SU-DHL-6 (cell line): ENCODE measurements at regions not wholly inside any gene's neighbourhood (a gene's known extent, or its start where the extent isn't known, plus 50 kb on each side); places are given as distances from the start of the nearest gene placed in this dataset.
"Not testable (repeated sequence)": the region's sequence is repeated elsewhere in the genome, so short reads cannot be mapped to it uniquely, and the experiment has no call there.

ENCODE experiments used
- H2AFZ ChIP-seq: fragments of 200-600 bp; sonication (generic); 2 replicates; pipeline ENCODE4 v1.6.1; 2014; ENCODE audit warnings: low read depth, mild to moderate bottlenecking, moderate library complexity, mixed read lengths, antibody characterized with exemption, low read length; ENCODE audit not compliant: severe bottlenecking
- H3F3A ChIP-seq: fragments of 200-600 bp; shearing (Covaris generic); 2 replicates; pipeline ENCODE4 v1.6.0; 2016; ENCODE audit warnings: antibody characterized with exemption, mild to moderate bottlenecking; ENCODE audit not compliant: insufficient read depth
- H3K27ac ChIP-seq: fragments of 200-600 bp; sonication (generic); 2 replicates; pipeline ENCODE4 v1.5.1; 2016; ENCODE audit warnings: low read depth, mild to moderate bottlenecking, low read length, moderate library complexity, mixed read lengths
- H3K27me3 ChIP-seq: fragments of 200-600 bp; sonication (generic), shearing (Covaris generic); 2 replicates; pipeline ENCODE4 v1.6.0; 2014; ENCODE audit warnings: mild to moderate bottlenecking, low read length
- H3K36me3 ChIP-seq: fragments of 200-600 bp; sonication (generic); 2 replicates; pipeline ENCODE4 v1.6.1; 2014; ENCODE audit warnings: mild to moderate bottlenecking, low read length, mixed read lengths
- H3K4me2 ChIP-seq: fragments of 300-600, 200-600 bp; shearing (Covaris generic), sonication (generic); 2 replicates; pipeline ENCODE4 v1.6.0; 2014; ENCODE audit warnings: low read length, low read depth, mild to moderate bottlenecking; ENCODE audit not compliant: poor library complexity, severe bottlenecking
- H3K4me3 ChIP-seq: fragments of 200-600 bp; sonication (generic); 2 replicates; pipeline ENCODE4 v1.5.1; 2014; ENCODE audit warnings: antibody characterized with exemption, low read length, mild to moderate bottlenecking, mixed read lengths; ENCODE audit not compliant: insufficient read depth, poor library complexity, severe bottlenecking
- H3K79me2 ChIP-seq: fragments of 200-600 bp; sonication (generic); 2 replicates; pipeline ENCODE4 v1.6.1; 2014; ENCODE audit warnings: mild to moderate bottlenecking, low read length, moderate library complexity; ENCODE audit not compliant: insufficient read depth
- H3K9ac ChIP-seq: fragments of 200-600 bp; sonication (generic); 2 replicates; pipeline ENCODE4 v1.7.0; 2014; ENCODE audit warnings: mild to moderate bottlenecking, low read length
- H3K9me2 ChIP-seq: fragments of 200-600 bp; sonication (generic); replicated peaks from 2 replicates; pipeline ENCODE4 v1.6.1; 2014; ENCODE audit warnings: low read length; ENCODE audit not compliant: insufficient read depth
- H3K9me3 ChIP-seq: fragments of 200-600 bp; sonication (generic); 2 replicates; pipeline ENCODE4 v1.6.1; 2014; ENCODE audit warnings: low read length, mixed read lengths; ENCODE audit not compliant: insufficient read depth
- H4K20me1 ChIP-seq: fragments of 200-600 bp; sonication (generic); 2 replicates; pipeline ENCODE4 v1.6.1; 2014; ENCODE audit warnings: low read depth, mild to moderate bottlenecking, antibody characterized with exemption, low read length, moderate library complexity, mixed read lengths
- CTCF ChIP-seq: fragments of 200-600 bp; sonication (generic); IDR thresholded peaks from one replicate; pipeline ENCODE4 v1.5.1; 2017; ENCODE audit warnings: antibody characterized with exemption, mild to moderate bottlenecking, low read length, moderate library complexity; ENCODE audit not compliant: insufficient read depth, poor library complexity, severe bottlenecking
- EZH2phosphoT487 ChIP-seq: fragments of 200-600 bp; sonication (generic), shearing (Covaris generic); conservative IDR thresholded peaks from 2 replicates; pipeline ENCODE4 v1.6.1; 2018; ENCODE audit warnings: mild to moderate bottlenecking, antibody characterized with exemption, low read length, moderate library complexity, mixed read lengths

GRCh38 chr5:40112875-40113274 lies 566.8 kb upstream of the PTGER4 start:
- no peak overlapping the region for H3K27ac ChIP-seq
- no peaks in the 10 kb centered on the region for H3K27me3 ChIP-seq
- H3K9ac ChIP-seq = no peak overlapping the region
- H3F3A ChIP-seq = no peaks in the 10 kb centered on the region
- no peaks in the 10 kb centered on the region for H4K20me1 ChIP-seq
- TF ChIP-seq CTCF = no peak
- TF ChIP-seq EZH2phosphoT487 = no peak
- no peaks in the 10 kb centered on the region for H3K79me2 ChIP-seq
- H3K4me3 ChIP-seq = no peak overlapping the region
- H3K9me3 ChIP-seq = no peaks in the 10 kb centered on the region
- no peak overlapping the region for H3K4me2 ChIP-seq
- H2AFZ ChIP-seq = no peak overlapping the region
- no peaks in the 10 kb centered on the region for H3K36me3 ChIP-seq
- no peaks in the 10 kb centered on the region for H3K9me2 ChIP-seq

- not testable (repeated sequence) for H3K27me3 ChIP-seq, H3K4me2 ChIP-seq, H3K9me2 ChIP-seq, H3K36me3 ChIP-seq, H3K4me3 ChIP-seq, H3K27ac ChIP-seq, H3F3A ChIP-seq, H3K79me2 ChIP-seq, H4K20me1 ChIP-seq, H3K9ac ChIP-seq, H3K9me3 ChIP-seq, H2AFZ ChIP-seq
Measured at GRCh38 chr5:40111036-40111435, 568.7 kb upstream of the PTGER4 start.

- H3K27ac ChIP-seq, H3K4me2 ChIP-seq, H3F3A ChIP-seq: not testable (repeated sequence)
Measured at GRCh38 chr5:40108764-40109390, 570.8 kb upstream of the PTGER4 start.

GRCh38 chr5:40107786-40108185 lies 571.9 kb upstream of the PTGER4 start:
- not testable (repeated sequence) for H3K36me3 ChIP-seq, H3K9ac ChIP-seq, H4K20me1 ChIP-seq, H3K9me3 ChIP-seq, H3K27me3 ChIP-seq, H3K27ac ChIP-seq, H3K9me2 ChIP-seq, H3K79me2 ChIP-seq, H3K4me3 ChIP-seq, H3F3A ChIP-seq, H3K4me2 ChIP-seq, H2AFZ ChIP-seq

More at GRCh38 chr5:40108764-40109390, 570.8 kb upstream of the PTGER4 start:
- not testable (repeated sequence) for H3K36me3 ChIP-seq, H3K9me3 ChIP-seq, H2AFZ ChIP-seq, H3K27me3 ChIP-seq, H3K79me2 ChIP-seq, H3K4me3 ChIP-seq, H4K20me1 ChIP-seq, H3K9me2 ChIP-seq, H3K9ac ChIP-seq

GRCh38 chr5:40106847-40107246 lies 572.9 kb upstream of the PTGER4 start:
- Histone ChIP-seq H3K36me3 (no peaks in the 10 kb centered on the region), H3K4me3 (no peak overlapping the region), H3K27ac (no peak overlapping the region), H4K20me1 (no peaks in the 10 kb centered on the region), H3K9me2 (no peaks in the 10 kb centered on the region), H3K79me2 (no peaks in the 10 kb centered on the region), H3K4me2 (no peak overlapping the region), H3K9ac (no peak overlapping the region), H3K9me3 (no peaks in the 10 kb centered on the region), H2AFZ (no peak overlapping the region), H3F3A (no peaks in the 10 kb centered on the region), H3K27me3 (no peaks in the 10 kb centered on the region)
- no peak for TF ChIP-seq CTCF
- TF ChIP-seq EZH2phosphoT487 = no peak
